ENCODE measurements at regions not wholly inside any gene's neighbourhood (a gene's known extent, or its start where the extent isn't known, plus 50 kb on each side); places are given as distances from the start of the nearest gene placed in this dataset.

- TF ChIP-seq EZH2phosphoT487 (IDR thresholded peaks at IDR 0.05; ENCODE audit: borderline replicate concordance, low read depth, low read length) (no peak), CTCF (conservative IDR thresholded peaks at IDR 0.05; ENCODE audit: low read length) (no peak)
These were observed 707.9 kb upstream of the PITX2 start for GRCh38 chr4:111330786-111331185.

Data from OCI-LY7 (cell line).